ENCODE measurements at regions not wholly inside any gene's neighbourhood (a gene's known extent, or its start where the extent isn't known, plus 50 kb on each side); places are given as distances from the start of the nearest gene placed in this dataset.

DNA sequence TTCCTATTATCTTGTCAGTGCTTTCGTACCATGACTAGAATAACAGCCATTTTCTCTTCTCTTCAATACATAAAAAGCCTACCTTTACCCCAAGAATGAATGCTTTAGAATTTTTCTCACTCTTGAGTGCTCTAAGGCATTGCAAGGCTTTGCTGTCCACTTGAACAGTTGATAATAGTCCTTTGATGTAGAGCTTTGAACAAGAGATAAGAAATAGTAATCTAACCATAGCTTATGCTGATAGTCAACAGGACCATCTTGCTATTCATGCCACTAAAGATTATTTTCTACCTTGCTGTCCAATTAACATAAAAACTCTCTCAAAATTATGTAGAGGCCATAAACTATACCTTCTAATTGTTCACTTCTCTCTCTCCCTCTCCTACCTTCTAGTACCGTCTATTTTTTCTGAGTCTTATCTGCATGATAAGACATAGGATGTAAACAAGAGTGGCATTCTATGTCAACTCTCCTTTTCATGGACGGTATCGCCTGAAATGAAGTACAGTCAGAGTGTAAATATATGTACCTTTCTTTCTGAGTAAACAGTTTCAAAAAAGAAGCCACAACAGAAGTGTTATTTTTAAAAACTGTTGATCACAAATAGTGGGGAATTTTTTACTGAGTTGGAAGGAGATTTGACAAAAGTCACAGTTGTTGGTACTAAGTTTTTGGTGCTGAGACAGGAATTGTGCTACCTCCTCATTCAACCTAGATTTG lies 297.9 kb downstream of the NDFIP2 start:
- DNase-seq, result no peak

DNA sequence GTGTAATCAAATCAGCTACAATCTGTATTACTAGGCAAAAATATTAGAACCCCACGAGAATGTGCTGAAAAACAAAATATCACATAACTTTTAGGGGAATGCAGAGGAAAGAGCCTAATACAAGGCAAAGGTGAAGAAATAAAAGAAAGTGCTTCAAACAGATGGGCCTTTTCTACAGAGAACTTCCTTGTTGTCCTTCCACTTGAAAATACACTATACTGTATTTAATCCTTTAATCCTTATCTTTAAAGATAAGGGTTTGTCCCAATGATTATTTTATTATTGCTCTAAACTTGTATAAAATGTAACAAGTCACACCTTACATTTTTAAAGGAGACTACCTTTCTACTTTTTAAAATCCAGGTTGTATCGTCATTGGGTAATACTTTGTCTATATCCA lies 296.5 kb downstream of the NDFIP2 start:
- no peak for DNase-seq

GRCh38 chr13:79776531-79777295 lies 295.8 kb downstream of the NDFIP2 start:
- no peak for DNase-seq

- DNase-seq, result peak; percentile 72
Measured at GRCh38 chr13:79775830-79776229, 294.9 kb downstream of the NDFIP2 start.

GRCh38 chr13:79772811-79773210 lies 291.9 kb downstream of the NDFIP2 start:
- DNase-seq, result no peak

DNA sequence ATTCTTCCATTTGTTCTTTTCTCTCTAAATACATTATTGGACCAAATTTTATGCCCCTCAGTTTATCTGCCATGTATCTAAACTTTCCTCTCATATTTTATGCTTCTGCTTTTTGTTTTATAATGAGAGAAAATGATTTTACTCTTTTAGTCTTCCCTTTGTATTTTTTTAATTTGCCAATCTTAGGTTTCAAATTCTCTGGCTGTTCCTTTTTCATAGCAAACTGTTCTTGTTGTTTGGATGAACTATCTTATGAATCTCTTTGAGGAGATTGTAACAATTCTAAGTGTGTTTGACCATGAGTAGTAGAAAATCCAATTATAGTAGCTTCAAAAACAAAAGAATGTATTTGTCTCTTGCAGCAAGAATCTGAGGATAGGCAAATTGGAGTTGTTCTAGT lies 290.5 kb downstream of the NDFIP2 start:
- DNase-seq, result no peak

GRCh38 chr13:79770056-79770455 lies 289.1 kb downstream of the NDFIP2 start:
- no peak for DNase-seq

DNA sequence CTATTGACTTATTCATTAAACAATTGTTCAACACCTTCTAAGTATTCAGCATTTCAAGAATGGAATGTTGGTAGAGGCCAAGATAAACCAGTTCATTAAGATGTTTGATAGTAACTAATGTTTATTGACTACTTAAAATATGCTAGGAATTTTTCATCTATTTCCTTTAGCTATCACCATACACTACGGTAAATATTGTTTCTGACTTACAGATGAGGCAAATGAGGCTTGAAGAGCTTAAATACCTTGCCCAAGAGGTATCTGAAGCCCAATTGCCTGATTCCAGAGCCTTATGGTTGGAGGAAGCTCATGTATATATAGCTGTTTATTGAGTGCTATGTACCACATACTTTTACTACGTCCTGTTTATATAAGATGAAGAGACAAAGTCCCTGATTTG lies 286.2 kb downstream of the NDFIP2 start:
- no peak for DNase-seq

- DNase-seq, result no peak
Measured at GRCh38 chr13:79765331-79765730, 284.4 kb downstream of the NDFIP2 start.

DNA sequence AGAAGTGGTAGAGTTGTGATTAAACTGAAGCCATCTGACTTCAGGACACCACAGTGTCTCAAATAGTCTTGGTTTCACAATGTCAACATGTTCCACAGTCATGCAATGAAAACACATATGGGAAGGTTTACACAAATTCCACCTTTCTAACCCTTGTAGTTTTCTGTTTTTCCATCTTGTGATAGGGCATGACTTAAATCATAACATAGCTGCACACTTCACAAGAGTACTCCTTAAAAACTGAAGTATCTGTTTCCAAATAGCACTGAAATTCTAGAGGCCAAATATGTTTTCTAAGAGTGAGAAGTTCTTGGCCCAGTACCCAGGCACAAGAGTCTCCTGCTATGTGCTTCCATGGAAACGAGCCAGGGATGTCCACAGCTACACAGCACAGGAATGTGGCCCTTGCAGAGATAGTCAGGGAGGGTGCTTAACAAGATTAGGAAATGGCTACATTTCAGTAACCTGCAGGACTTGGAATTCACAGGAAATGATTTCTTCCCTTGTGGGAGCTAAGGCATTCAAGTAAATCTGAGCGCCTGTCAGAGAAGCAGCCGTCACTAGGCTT lies 269.1 kb downstream of the NDFIP2 start:
- peak; percentile 59 for DNase-seq

- DNase-seq, result no peak
Measured at GRCh38 chr13:79749566-79749965, 268.6 kb downstream of the NDFIP2 start.

DNA sequence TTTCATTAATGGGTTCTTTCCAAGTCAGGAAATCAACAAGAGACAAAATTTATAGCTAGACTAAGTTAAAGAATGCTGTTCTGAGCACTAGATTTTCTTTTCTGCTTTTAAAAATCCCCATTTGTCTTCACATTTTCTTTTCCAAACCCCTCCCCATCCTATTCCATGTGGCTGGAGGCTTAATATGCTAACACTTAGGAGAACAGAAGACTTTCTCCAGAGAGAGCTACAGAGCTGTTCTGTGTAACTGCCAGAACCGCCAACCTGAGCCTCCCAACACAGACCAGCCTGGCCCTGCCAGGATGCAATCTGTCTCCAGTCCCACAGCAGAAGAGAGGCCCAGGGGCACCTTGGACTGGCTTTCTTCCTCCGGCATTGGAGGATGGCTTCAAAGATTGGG lies 264.1 kb downstream of the NDFIP2 start:
- no peak for DNase-seq

DNA sequence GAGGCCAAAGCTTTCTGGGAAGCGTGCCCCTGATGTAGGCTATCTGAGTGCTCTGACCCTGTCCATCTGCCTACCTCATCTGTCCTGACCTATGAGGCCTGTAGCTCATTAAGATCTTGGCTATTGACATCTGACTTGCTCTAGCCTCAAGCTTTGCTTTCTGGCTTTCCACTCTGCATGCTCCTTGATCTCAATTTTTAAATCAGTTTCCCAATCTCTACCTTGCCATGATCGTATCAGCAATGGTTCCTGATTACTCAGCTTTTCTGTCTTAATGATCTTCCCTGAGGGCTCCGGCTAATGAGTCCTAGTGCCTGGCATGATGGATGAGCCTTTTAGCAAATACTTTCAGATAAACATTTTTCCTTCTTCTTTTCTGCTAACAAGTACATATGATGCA lies 262.0 kb downstream of the NDFIP2 start:
- no peak for DNase-seq

GRCh38 chr13:79740991-79741390 lies 260.0 kb downstream of the NDFIP2 start:
- no peak for DNase-seq

GRCh38 chr13:79736356-79736755 lies 255.4 kb downstream of the NDFIP2 start:
- no peak for DNase-seq

DNA sequence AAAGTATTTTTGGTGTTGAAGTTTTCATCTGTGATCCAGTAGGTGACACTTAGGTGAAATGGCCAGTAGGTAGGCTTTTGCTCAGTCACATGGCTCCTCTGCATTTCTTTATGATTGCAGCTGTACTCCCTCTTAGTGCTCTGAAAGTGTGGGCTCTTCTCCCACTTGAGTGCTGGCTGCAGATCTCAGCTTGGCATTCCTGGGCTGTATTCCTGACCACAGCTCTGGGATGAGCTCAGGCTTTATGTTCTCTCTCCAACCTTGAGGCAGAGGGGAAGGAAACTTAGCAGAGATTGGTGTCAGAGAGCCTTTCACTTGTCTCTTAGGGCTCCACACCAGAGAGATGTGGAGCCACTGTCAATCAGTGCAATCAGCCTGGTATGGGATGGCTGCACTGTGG lies 254.3 kb downstream of the NDFIP2 start:
- no peak for DNase-seq

GRCh38 chr13:79727086-79727485 lies 246.1 kb downstream of the NDFIP2 start:
- no peak for DNase-seq

GRCh38 chr13:79725841-79726240 lies 244.9 kb downstream of the NDFIP2 start:
- no peak for DNase-seq

- no peak for DNase-seq
Measured at GRCh38 chr13:79724348-79725103, 243.6 kb downstream of the NDFIP2 start.

GRCh38 chr13:79723519-79724024 lies 242.6 kb downstream of the NDFIP2 start:
- no peak for DNase-seq

- no peak for DNase-seq
Measured at GRCh38 chr13:79722885-79723445, 242.0 kb downstream of the NDFIP2 start.

DNA sequence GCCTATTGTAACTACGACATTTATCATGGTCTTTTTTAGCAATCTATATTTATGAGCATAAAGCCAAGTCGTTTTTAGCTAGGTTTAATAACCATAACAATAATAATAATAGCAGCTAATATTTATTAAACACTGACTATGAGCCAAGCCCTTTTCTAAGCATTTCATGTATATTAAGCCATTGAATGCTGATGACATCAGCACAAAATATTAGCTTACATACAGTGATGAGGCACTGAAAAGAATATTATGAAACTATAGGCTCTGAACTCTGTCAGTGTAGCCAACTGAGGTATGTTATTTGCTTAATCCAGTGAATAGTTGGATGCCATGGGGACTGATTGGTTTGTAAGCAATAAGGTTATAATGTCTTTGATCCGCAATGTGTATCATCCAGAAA lies 235.2 kb downstream of the NDFIP2 start:
- no peak for DNase-seq

Measured in left kidney (tissue), 1 donor.